ENCODE measurements at regions not wholly inside any gene's neighbourhood (a gene's known extent, or its start where the extent isn't known, plus 50 kb on each side); places are given as distances from the start of the nearest gene placed in this dataset.

- no peak for TF ChIP-seq SIX5 (IDR thresholded peaks at IDR 0.05; ENCODE audit: low read depth, low read length)
- TF ChIP-seq, protein P1, sequence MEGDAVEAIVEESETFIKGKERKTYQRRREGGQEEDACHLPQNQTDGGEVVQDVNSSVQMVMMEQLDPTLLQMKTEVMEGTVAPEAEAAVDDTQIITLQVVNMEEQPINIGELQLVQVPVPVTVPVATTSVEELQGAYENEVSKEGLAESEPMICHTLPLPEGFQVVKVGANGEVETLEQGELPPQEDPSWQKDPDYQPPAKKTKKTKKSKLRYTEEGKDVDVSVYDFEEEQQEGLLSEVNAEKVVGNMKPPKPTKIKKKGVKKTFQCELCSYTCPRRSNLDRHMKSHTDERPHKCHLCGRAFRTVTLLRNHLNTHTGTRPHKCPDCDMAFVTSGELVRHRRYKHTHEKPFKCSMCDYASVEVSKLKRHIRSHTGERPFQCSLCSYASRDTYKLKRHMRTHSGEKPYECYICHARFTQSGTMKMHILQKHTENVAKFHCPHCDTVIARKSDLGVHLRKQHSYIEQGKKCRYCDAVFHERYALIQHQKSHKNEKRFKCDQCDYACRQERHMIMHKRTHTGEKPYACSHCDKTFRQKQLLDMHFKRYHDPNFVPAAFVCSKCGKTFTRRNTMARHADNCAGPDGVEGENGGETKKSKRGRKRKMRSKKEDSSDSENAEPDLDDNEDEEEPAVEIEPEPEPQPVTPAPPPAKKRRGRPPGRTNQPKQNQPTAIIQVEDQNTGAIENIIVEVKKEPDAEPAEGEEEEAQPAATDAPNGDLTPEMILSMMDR (IDR thresholded peaks at IDR 0.05; ENCODE audit: control extremely low read depth in 1 of 3, insufficient read depth in 1 of 3, low read depth in 1 of 3, low read length in 3 of 3) = no peak
- TF ChIP-seq POLR2A (IDR thresholded peaks at IDR 0.05; ENCODE audit: control extremely low read depth in 1 of 2, low read depth in 2 of 2, low read length in 2 of 2) = no peak
- no peak for TF ChIP-seq POLR2AphosphoS5 (IDR thresholded peaks at IDR 0.05; ENCODE audit: low read depth, low read length)
- no peak for TF ChIP-seq CREB1 (IDR thresholded peaks at IDR 0.05)
- no peak for TF ChIP-seq RAD21 (IDR thresholded peaks at IDR 0.05 in 1 of 2, conservative IDR thresholded peaks at IDR 0.05 in 1 of 2; ENCODE audit: low read depth in 2 of 2, low read length in 2 of 2)
Observed at GRCh38 chr1:232238009-232238408, 391.9 kb downstream of the SIPA1L2 start.

Data from H1 (cell line).